Thyroid gland (tissue), 4 donors: ENCODE measurements at regions not wholly inside any gene's neighbourhood (a gene's known extent, or its start where the extent isn't known, plus 50 kb on each side); places are given as distances from the start of the nearest gene placed in this dataset.

ENCODE experiments used
- DNase-seq, 2 donors: peaks; one replicate each; pipeline ENCODE4 v3.0.0-alpha.2; 2019
- H3K27ac ChIP-seq, 3 donors: fragments of 200-600 bp; sonication (generic); 1 replicate in 2 of 3; 2 replicates in 1 of 3; pipeline ENCODE4 v1.5.1; 2016 to 2019; ENCODE audit warnings: mild to moderate bottlenecking in 1 of 3, moderate library complexity in 1 of 3
- H3K27me3 ChIP-seq: fragments of 200-600 bp; sonication (generic); one replicate; pipeline ENCODE4 v1.5.1; 2019
- H3K36me3 ChIP-seq, 2 donors: fragments of 200-600 bp; sonication (generic); one replicate each; pipeline ENCODE4 v1.5.1; 2016 to 2019
- H3K4me1 ChIP-seq, 2 donors: fragments of 200-600 bp; sonication (generic); one replicate each; pipeline ENCODE4 v1.5.1; 2017 to 2019
- H3K4me3 ChIP-seq, 3 donors: fragments of 200-600 bp; sonication (generic); replicated peaks in 1 of 3; 1 replicate in 2 of 3; 2 replicates in 1 of 3; pipeline ENCODE4 v1.5.1; 2016; ENCODE audit warnings: mild to moderate bottlenecking in 1 of 3
- H3K9me3 ChIP-seq: fragments of 200-600 bp; sonication (generic); one replicate; pipeline ENCODE4 v1.5.1; 2017
- POLR2A ChIP-seq, 2 donors: fragments of 450-650 bp; IDR thresholded peaks; one replicate each; pipeline ENCODE4 v1.6.1; 2017; ENCODE audit warnings: antibody characterized with exemption in 2 of 2, mild to moderate bottlenecking in 2 of 2, moderate library complexity in 1 of 2
- WGBS, 2 donors: methylation state at CpG; one replicate each; pipeline ENCODE4 v1.1.5; 2017; 5-methylcytosine and 5-hydroxymethylcytosine counted together
- intact Hi-C: fragments of 100-400 bp; cut with DNase I; formaldehyde crosslinking; loops from one replicate; pipeline ENCODE4 v1.15.1; 2023
- TF ChIP-seq, protein P1 (sequence below), 6 experiments: fragments of 200-600 bp in 3 of 6; fragments of 450-650 bp in 3 of 6; sonication (generic) in 3 of 6; IDR thresholded peaks; one replicate each; pipeline ENCODE4 v1.5.1; 2016 to 2019; ENCODE audit warnings: antibody characterized with exemption in 6 of 6, mild to moderate bottlenecking in 2 of 6, inconsistent platforms in 1 of 6, moderate library complexity in 1 of 6

DNA sequence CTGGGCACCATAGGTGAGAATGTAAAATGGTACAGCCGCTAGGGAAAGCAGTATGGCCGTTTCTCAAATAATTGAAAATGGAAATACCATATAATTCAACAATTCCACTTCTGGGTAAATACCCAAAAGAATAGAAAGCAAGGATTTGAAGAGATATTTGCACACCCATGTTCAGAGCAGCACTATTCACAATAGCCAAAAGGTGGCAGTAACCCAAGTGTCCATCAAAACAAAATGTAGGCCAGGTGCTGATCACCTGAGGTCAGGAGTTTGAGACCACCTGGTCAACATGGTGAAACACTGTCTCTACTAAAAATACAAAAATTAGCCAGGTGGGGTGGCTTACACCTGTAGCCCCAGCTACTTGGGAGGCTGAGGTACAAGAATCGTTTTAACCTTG is 62.1 kb downstream of the OLIG1 start:
- H3K27me3 ChIP-seq: no peaks in the 10 kb centered on the region

DNA sequence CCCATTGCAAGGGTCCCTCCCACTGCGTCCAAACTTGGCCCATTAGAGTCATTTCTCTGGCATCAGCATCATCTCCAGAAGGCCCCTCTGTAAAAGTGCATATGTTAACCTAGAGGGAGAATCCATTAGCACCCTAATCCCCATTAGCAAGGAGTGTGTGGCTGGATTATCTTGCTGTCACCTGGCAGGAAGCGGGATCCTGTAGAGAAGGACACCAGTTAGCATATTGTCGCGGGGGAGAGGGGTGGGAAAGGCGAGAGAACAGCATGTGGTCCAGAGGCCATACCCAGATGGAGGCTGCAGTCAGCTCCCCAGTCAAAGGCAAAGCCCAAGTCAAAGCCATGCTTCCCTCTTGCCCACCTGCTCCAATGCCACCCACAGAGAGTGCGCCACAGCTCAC is 64.0 kb downstream of the OLIG1 start:
- Histone ChIP-seq H3K36me3 (no peaks in the 10 kb centered on the region), H3K27me3 (no peaks in the 10 kb centered on the region), H3K9me3 (no peaks in the 10 kb centered on the region), H3K27ac (no peak overlapping the region), H3K4me3 (no peak overlapping the region), H3K4me1 (no peaks in the 10 kb centered on the region)
- 41 to 44% methylated on average over 6 of the region's 6 CpGs for WGBS, 2 donors
- TF ChIP-seq POLR2A (IDR thresholded peaks at IDR 0.05): no peak
- TF ChIP-seq, protein P1, sequence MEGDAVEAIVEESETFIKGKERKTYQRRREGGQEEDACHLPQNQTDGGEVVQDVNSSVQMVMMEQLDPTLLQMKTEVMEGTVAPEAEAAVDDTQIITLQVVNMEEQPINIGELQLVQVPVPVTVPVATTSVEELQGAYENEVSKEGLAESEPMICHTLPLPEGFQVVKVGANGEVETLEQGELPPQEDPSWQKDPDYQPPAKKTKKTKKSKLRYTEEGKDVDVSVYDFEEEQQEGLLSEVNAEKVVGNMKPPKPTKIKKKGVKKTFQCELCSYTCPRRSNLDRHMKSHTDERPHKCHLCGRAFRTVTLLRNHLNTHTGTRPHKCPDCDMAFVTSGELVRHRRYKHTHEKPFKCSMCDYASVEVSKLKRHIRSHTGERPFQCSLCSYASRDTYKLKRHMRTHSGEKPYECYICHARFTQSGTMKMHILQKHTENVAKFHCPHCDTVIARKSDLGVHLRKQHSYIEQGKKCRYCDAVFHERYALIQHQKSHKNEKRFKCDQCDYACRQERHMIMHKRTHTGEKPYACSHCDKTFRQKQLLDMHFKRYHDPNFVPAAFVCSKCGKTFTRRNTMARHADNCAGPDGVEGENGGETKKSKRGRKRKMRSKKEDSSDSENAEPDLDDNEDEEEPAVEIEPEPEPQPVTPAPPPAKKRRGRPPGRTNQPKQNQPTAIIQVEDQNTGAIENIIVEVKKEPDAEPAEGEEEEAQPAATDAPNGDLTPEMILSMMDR (IDR thresholded peaks at IDR 0.05): no peak
- no peak for DNase-seq
- intact Hi-C loops: no loop called here

More for the DNA sequence above, 62.1 kb downstream of the OLIG1 start:
- Histone ChIP-seq H3K4me3 (no peak overlapping the region), H3K27ac (no peak overlapping the region), H3K36me3 (no peaks in the 10 kb centered on the region), H3K4me1 (peaks cover 0 to 4% of the 10 kb centered on the region in 2 donors), H3K9me3 (no peaks in the 10 kb centered on the region)
- TF ChIP-seq POLR2A (IDR thresholded peaks at IDR 0.05): no peak
- TF ChIP-seq, protein P1 (IDR thresholded peaks at IDR 0.05): no peak
- WGBS, 2 donors: 92 to 93% methylated on average over 3 of the region's 3 CpGs
- DNase-seq: no peak
- intact Hi-C loops: no loop called here

DNA sequence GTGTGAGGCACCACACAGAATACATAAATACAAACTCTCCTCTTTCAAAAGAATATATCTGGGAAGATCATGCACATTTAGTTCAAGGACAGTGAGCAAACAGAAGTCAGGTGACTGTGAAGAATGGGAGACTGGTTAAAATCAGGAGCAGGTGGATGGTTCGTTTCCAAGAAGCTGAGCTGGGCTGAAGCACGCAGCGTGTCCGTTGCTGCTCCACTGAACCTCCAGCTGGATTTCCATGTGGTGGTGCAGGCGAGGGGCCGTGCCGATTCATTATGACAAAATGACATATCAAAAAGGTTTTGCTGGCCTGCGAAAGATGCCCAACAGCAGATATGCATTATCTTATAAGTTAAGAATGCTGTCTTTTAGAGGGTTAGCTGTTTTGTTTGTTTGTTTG is 66.0 kb downstream of the OLIG1 start:
- Histone ChIP-seq H3K4me3 (no peak overlapping the region), H3K36me3 (no peaks in the 10 kb centered on the region), H3K27ac (no peak overlapping the region), H3K9me3 (no peaks in the 10 kb centered on the region), H3K4me1 (no peaks in the 10 kb centered on the region), H3K27me3 (no peaks in the 10 kb centered on the region)
- 66 to 81% methylated on average over 8 of the region's 8 CpGs for WGBS, 2 donors
- intact Hi-C loops: no loop called here
- no peak for DNase-seq
- TF ChIP-seq, protein P1 (IDR thresholded peaks at IDR 0.05): no peak
- no peak for TF ChIP-seq POLR2A (IDR thresholded peaks at IDR 0.05)

DNA sequence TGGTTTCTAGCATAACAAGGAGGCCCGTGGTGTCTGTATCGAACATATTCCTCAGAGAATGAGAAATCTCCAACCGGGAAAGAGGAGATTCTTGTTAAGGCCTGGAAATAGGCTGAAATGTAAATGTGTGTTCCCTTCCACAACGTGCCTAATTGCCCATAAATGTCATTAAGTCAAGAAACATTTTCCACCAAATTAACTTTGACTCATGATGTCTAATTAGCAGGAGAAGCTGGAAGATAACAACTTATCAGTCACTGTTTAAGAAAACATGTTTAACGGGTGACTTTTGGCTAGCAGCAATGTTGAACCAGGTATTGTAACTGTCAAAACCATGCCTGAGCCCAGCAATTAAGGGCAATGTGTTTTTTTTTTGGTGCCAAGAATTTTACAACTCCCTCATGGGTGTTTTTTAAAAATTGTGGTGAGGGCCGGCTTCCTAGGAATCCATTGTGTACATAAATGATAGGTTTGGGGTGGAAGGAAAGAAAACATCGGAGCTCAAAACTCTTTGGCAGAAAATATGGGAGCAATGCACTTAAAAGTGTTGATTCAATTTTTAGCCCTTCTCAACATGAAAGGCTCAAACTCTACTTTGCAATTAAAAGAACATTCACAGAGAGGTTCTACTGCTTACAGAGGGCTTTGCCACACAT is 67.0 kb downstream of the OLIG1 start:
- H3K4me1 ChIP-seq: no peaks in the 10 kb centered on the region
- no peak for DNase-seq
- no peak overlapping the region for H3K4me3 ChIP-seq
- 50 to 55% methylated on average over 7 of the region's 7 CpGs for WGBS, 2 donors
- TF ChIP-seq, protein P1 (IDR thresholded peaks at IDR 0.05): no peak
- TF ChIP-seq POLR2A (IDR thresholded peaks at IDR 0.05): no peak
- H3K9me3 ChIP-seq: no peaks in the 10 kb centered on the region
- no peak overlapping the region for H3K27ac ChIP-seq
- no peaks in the 10 kb centered on the region for H3K27me3 ChIP-seq
- H3K36me3 ChIP-seq: no peaks in the 10 kb centered on the region
- intact Hi-C loops: no loop called here

DNA sequence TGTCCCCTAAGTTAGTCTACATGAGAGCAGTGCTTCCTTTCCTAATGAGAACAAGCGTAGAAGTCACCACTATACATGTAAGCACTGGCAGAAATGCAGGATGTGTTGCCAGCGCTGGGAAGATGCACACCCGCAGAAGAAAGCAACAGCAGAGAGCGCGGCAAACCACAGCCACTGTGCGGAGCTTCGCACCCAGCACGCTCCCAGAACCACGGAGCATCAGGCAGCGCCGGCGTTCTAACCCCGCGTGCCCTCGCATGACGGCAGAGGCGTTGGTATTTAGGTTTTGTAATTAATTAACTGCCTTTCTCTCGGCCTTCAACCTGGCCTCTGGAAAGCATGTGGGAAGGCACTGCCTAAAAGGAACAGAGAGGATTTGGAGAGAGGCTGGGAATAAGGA is 69.1 kb downstream of the OLIG1 start:
- Histone ChIP-seq H3K27me3 (no peaks in the 10 kb centered on the region), H3K4me3 (no peak overlapping the region), H3K9me3 (no peaks in the 10 kb centered on the region), H3K4me1 (no peaks in the 10 kb centered on the region), H3K27ac (no peak overlapping the region), H3K36me3 (no peaks in the 10 kb centered on the region)
- no peak for DNase-seq
- no peak for TF ChIP-seq POLR2A (IDR thresholded peaks at IDR 0.05)
- TF ChIP-seq, protein P1 (IDR thresholded peaks at IDR 0.05): no peak
- intact Hi-C loops: no loop called here
- 82 to 86% methylated on average over 17 to 18 of the region's 18 CpGs for WGBS, 2 donors
